ENCODE measurements at regions not wholly inside any gene's neighbourhood (a gene's known extent, or its start where the extent isn't known, plus 50 kb on each side); places are given as distances from the start of the nearest gene placed in this dataset.

- DNase-seq (ENCODE audit: low read depth): no peak
Observed at GRCh38 chr2:220168891-220169546, 541.6 kb downstream of the SLC4A3 start.

GRCh38 chr2:220174826-220175225 is 547.4 kb downstream of the SLC4A3 start:
- no peak for DNase-seq (ENCODE audit: low read depth)

GRCh38 chr2:220175967-220176366 is 548.5 kb downstream of the SLC4A3 start:
- no peak for DNase-seq (ENCODE audit: low read depth)

GRCh38 chr2:220178991-220179695 is 551.7 kb downstream of the SLC4A3 start:
- no peak for DNase-seq (ENCODE audit: low read depth)

GRCh38 chr2:220181165-220181564 is 553.7 kb downstream of the SLC4A3 start:
- no peak for DNase-seq (ENCODE audit: low read depth)

GRCh38 chr2:220182790-220183189 is 555.4 kb downstream of the SLC4A3 start:
- no peak for DNase-seq (ENCODE audit: low read depth)

DNA sequence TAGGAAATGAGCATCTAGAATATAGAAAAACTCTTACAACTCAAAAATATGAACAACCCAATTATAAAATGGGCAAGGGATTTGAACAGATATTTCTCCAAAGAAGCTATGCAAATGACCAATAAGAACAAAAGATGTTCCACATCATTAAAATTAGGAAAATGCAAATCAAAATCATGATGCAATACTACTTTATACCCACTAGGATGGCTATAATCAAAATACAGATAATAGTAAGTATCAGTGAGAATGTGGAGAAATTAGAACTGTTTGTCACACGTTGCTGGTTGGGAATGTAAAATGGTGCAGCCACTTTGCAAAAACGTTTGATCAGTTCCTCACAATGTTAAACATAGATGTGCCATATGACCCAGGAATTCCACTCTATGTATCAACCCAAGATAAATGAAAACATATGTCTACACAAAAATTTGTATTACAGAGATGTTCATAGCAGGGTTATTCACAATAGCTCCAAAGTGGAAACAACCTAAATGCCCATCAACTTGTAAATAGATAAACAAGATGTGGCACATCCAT is 558.4 kb downstream of the SLC4A3 start:
- no peak for DNase-seq (ENCODE audit: low read depth)

DNA sequence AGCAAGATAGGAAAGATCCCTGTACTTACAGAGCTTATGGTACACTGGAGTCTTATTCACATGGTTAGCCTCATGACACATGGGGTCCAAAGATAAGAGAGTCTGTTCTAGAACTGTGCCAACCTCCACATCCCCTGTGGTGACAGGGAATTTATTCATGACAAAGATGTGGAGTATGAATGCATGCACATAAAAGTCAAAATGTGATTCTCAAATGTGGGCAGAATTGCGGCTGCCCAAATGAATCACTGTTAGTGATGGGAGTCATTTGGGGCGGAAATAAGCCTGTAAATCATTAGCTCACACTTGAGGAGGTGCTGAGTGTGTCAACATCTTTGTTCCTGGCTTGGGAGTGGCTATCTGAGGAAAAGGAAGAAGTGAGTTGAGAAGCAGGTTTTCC is 560.6 kb downstream of the SLC4A3 start:
- DNase-seq (ENCODE audit: low read depth): no peak

GRCh38 chr2:220191031-220191430 is 563.6 kb downstream of the SLC4A3 start:
- DNase-seq (ENCODE audit: low read depth): no peak

- no peak for DNase-seq (ENCODE audit: low read depth)
Observed at GRCh38 chr2:220191737-220192136, 564.3 kb downstream of the SLC4A3 start.

- DNase-seq (ENCODE audit: low read depth): no peak
Observed at GRCh38 chr2:220192994-220193753, 565.7 kb downstream of the SLC4A3 start.

- DNase-seq (ENCODE audit: low read depth): no peak
Observed at GRCh38 chr2:220194630-220195584, 567.5 kb downstream of the SLC4A3 start.

- no peak for DNase-seq (ENCODE audit: low read depth)
Observed at GRCh38 chr2:220198896-220199295, 571.5 kb downstream of the SLC4A3 start.

GRCh38 chr2:220202066-220202465 is 574.6 kb downstream of the SLC4A3 start:
- no peak for DNase-seq (ENCODE audit: low read depth)

DNA sequence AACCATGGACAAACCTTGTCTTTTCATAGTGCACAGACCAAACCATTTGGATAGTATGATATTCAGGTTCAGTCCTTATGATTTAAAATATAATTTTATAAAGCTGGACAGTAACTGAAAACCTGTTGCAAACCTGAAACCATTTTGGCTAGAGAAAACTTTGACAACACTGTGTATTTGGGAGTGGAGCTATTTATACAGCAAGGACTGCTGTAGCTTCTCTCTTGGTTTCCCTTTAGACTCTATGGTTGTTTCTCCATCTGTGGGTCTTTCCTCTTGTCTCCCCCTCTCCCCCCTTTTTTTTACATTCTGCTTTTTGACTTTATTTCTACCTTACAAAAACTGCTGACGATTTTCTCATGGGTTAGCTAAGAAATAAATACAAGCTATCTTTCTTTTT is 581.7 kb downstream of the SLC4A3 start:
- no peak for DNase-seq (ENCODE audit: low read depth)

DNA sequence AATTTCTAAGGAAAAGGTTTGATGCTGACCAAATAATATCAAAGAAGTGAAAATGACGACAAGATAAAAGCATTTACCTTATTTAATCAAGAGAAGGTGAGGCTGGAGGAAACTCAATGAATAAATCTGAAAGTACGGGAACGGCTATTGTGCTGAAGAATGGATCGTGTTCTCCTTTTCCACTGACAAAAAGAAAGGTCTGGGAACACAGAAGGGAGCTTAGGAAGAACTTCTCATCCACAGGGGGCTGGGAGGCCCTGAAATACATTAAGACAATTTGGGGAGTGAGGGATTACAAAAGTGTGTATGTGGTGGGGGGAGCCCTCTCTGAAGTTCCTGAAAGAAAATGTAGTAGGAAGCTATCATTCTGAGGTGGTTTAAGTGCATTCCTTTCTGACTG is 582.3 kb downstream of the SLC4A3 start:
- DNase-seq (ENCODE audit: low read depth): no peak

DNA sequence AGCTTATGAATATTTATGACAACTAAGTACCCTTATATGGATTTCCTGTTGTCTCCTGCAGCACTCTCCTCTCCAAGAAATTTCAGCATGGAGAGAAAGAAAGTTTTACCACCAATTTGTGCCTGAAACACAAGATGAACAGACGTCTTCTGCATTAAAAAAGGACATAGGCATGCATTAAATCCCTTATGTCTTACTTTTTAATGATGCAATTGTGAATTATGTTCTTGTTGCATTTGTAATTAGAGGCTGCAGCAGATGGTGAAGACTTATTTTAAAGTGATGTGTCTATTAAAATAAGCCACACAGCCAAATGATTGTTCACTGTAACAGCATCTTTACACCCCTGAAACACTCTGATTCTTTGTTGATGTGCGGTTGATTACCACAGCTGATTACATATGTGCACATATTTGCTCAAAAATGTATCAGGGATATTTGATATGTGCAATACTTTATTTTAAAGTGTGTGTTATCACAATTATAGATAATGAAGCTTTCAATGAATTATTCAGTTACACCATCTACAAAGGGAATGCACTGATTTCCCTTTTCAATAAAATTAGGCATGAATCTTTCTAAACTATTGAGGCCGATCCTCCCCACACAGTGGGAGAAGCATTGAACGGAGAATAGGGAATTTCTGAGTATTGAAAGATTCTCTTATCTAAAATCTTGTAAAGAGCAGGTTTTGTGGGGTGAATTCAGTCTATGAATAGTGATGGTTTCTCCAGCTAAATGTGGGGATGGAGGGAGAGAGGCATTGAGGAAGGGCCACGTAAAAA is 585.1 kb downstream of the SLC4A3 start:
- no peak for DNase-seq (ENCODE audit: low read depth)

DNA sequence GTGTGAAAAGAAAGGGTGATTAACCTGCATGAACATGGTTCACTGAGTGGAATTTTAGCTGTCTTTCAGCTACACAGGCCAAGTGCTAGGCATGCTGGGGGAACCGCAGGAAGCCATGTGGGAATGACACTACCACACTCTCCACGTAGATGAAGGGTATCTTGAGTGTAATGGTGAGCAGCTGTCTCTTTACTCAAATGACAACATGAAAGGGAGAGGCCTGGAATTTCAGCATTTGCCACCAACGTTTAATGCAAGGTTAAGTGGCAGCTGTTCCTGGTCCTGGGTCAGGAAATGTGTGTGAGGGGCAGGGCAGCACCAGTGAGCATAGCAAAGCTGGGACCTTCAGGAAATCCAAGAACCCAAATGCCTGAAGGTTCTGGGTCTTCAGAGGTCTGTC is 588.4 kb downstream of the SLC4A3 start:
- no peak for DNase-seq (ENCODE audit: low read depth)

DNA sequence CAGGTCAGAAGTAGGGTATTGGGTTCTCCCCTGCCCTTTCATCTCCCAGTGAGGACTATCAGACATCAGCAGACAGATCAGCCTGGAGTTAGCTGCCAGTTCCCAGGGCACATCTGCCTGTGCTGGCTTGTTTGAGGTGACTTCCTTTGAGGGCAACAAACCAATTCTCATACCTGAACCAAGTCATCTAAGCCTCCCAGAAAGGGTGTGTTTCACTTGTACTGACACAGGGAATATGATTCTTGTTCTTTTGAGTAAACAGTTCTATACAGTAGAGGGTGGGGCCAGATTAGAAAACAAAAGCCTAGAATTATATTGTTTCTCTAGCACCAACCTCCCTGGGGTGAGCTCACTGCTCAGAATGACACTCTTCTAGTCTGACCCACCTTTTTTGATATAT is 591.9 kb downstream of the SLC4A3 start:
- no peak for DNase-seq (ENCODE audit: low read depth)

DNA sequence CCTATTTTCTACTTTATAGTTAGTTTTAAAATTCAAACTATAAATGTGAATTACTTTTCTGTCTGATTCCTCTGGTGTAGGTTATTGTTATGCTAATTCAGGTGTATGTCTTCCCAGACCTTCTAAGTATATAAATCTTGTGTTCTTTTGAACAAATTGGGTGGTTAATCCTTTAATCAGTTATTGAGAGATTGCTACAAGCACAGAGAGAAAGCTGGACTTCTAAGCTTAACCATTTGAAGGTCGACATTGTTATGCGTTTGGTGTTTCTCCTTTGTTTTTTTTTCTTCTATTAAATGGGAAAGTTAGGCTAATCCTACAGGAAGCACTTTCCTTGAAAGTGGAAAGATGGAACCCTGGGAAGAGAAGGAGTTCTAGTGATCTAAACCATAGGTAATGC is 592.6 kb downstream of the SLC4A3 start:
- no peak for DNase-seq (ENCODE audit: low read depth)

DNA sequence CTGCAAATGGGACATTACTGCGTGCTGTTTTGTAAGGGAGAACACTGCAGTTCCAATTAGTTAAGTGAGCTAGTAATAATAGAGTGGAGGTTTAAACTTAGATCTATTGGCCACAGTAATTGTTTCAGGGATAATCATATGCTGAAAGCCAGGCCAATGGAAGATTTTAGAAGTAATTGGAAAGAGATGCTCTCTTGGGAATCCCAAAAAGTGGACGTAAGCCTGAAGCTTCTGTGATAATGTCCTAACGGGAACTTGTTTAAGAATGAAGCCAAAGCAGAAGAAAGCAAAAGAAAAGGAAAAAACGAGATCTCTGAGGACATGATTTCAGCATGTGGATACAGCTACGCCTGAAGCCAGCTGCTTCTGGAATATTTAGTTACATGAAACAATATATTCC is 594.6 kb downstream of the SLC4A3 start:
- no peak for DNase-seq (ENCODE audit: low read depth)

Measured in stimulated activated CD8-positive, alpha-beta memory T cell treated with anti-CD3 and anti-CD28 coated beads, Interleukin-12 subunit alpha, Interleukin-12 subunit beta, amount 100 ng/mL, for 1 hour (primary cell).